Inflammatory macrophage (primary cell): ENCODE measurements at regions not wholly inside any gene's neighbourhood (a gene's known extent, or its start where the extent isn't known, plus 50 kb on each side); places are given as distances from the start of the nearest gene placed in this dataset.

Experiments used
- DNase-seq, 2 donors: peaks; one replicate each; pipeline ENCODE4 v3.0.0-alpha.2; 2020 to 2022

GRCh38 chr5:54676481-54677340, 159.2 kb downstream of the SNX18 start:
- DNase-seq: peak; percentile 41 to 47

- peak; percentile 96 to 98 for DNase-seq
Measured at GRCh38 chr5:54673523-54674225, 156.1 kb downstream of the SNX18 start.

GRCh38 chr5:54672871-54673270, 155.3 kb downstream of the SNX18 start:
- peak; percentile 83 to 87 for DNase-seq

- no peak for DNase-seq
Measured at GRCh38 chr5:54671681-54672080, 154.1 kb downstream of the SNX18 start.

GRCh38 chr5:54671111-54671531, 153.6 kb downstream of the SNX18 start:
- peak; percentile 86 to 96 for DNase-seq

GRCh38 chr5:54670281-54670680, 152.7 kb downstream of the SNX18 start:
- no peak for DNase-seq

GRCh38 chr5:54669845-54670244, 152.3 kb downstream of the SNX18 start:
- no peak for DNase-seq

- peak; percentile 32 to 37 for DNase-seq
Measured at GRCh38 chr5:54669285-54669684, 151.7 kb downstream of the SNX18 start.

GRCh38 chr5:54668096-54668495, 150.5 kb downstream of the SNX18 start:
- DNase-seq: no peak

GRCh38 chr5:54667136-54667535, 149.6 kb downstream of the SNX18 start:
- no peak for DNase-seq

- peak; percentile 42 to 45 for DNase-seq
Measured at GRCh38 chr5:54663866-54664265, 146.3 kb downstream of the SNX18 start.

- DNase-seq: no peak
Measured at GRCh38 chr5:54661111-54661510, 143.6 kb downstream of the SNX18 start.

GRCh38 chr5:54659700-54660131, 142.2 kb downstream of the SNX18 start:
- no peak for DNase-seq

GRCh38 chr5:54658010-54658409, 140.5 kb downstream of the SNX18 start:
- no peak for DNase-seq

- DNase-seq: no peak
Measured at GRCh38 chr5:54656261-54656728, 138.7 kb downstream of the SNX18 start.

GRCh38 chr5:54655761-54656160, 138.2 kb downstream of the SNX18 start:
- no peak for DNase-seq

GRCh38 chr5:54655266-54655665, 137.7 kb downstream of the SNX18 start:
- no peak for DNase-seq

GRCh38 chr5:54653956-54654614, 136.5 kb downstream of the SNX18 start:
- peak; percentile 47 to 83 for DNase-seq

GRCh38 chr5:54651482-54652076, 134.0 kb downstream of the SNX18 start:
- DNase-seq: no peak

- no peak for DNase-seq
Measured at GRCh38 chr5:54649041-54649504, 131.5 kb downstream of the SNX18 start.

- DNase-seq: peak; percentile 83 to 87
Measured at GRCh38 chr5:54646356-54647101, 129.0 kb downstream of the SNX18 start.

- no peak for DNase-seq
Measured at GRCh38 chr5:54645882-54646355, 128.4 kb downstream of the SNX18 start.
